ENCODE measurements at regions not wholly inside any gene's neighbourhood (a gene's known extent, or its start where the extent isn't known, plus 50 kb on each side); places are given as distances from the start of the nearest gene placed in this dataset.

- TF ChIP-seq CTCF (IDR thresholded peaks at IDR 0.05), result no peak
- intact Hi-C loops (cut with DNase I), result no loop called here
- no peak overlapping the region for H3K27ac ChIP-seq
- no peaks in the 10 kb centered on the region for H3K4me1 ChIP-seq
- ATAC-seq (no peak), DNase-seq (no peak)
- H3K36me3 ChIP-seq, result no peaks in the 10 kb centered on the region
- H3K27me3 ChIP-seq, result no peaks in the 10 kb centered on the region
- H3K9me3 ChIP-seq, result no peaks in the 10 kb centered on the region
- H3K4me3 ChIP-seq, result no peak overlapping the region
Measured at GRCh38 chr2:60652832-60653340, 99.4 kb upstream of the BCL11A start.

GRCh38 chr2:60657673-60658072 is 98.4 kb upstream of the PAPOLG start:
- Histone ChIP-seq H3K9me3 (no peaks in the 10 kb centered on the region), H3K36me3 (no peaks in the 10 kb centered on the region), H3K27me3 (no peaks in the 10 kb centered on the region), H3K27ac (no peak overlapping the region), H3K4me1 (no peaks in the 10 kb centered on the region), H3K4me3 (no peak overlapping the region)
- DNase-seq, result no peak
- intact Hi-C loops (cut with DNase I), result no loop called here
- no peak for ATAC-seq
- no peak for TF ChIP-seq CTCF (IDR thresholded peaks at IDR 0.05)

GRCh38 chr2:60659026-60659425 is 97.0 kb upstream of the PAPOLG start:
- Histone ChIP-seq H3K36me3 (no peaks in the 10 kb centered on the region), H3K9me3 (no peaks in the 10 kb centered on the region), H3K27me3 (no peaks in the 10 kb centered on the region), H3K27ac (no peak overlapping the region), H3K4me1 (no peaks in the 10 kb centered on the region), H3K4me3 (no peak overlapping the region)
- intact Hi-C loops (cut with DNase I), result no loop called here
- ATAC-seq (no peak), DNase-seq (no peak)
- no peak for TF ChIP-seq CTCF (IDR thresholded peaks at IDR 0.05)

GRCh38 chr2:60661073-60661738 is 94.9 kb upstream of the PAPOLG start:
- H3K27ac ChIP-seq, result no peak overlapping the region
- no peak overlapping the region for H3K4me3 ChIP-seq
- no peaks in the 10 kb centered on the region for H3K9me3 ChIP-seq
- no peaks in the 10 kb centered on the region for H3K36me3 ChIP-seq
- H3K27me3 ChIP-seq, result no peaks in the 10 kb centered on the region
- intact Hi-C loops (cut with DNase I), result no loop called here
- TF ChIP-seq CTCF (IDR thresholded peaks at IDR 0.05), result no peak
- DNase-seq (no peak), ATAC-seq (no peak)
- no peaks in the 10 kb centered on the region for H3K4me1 ChIP-seq

- DNase-seq (no peak), ATAC-seq (no peak)
- no peaks in the 10 kb centered on the region for H3K27me3 ChIP-seq
- TF ChIP-seq CTCF (IDR thresholded peaks at IDR 0.05), result no peak
- H3K9me3 ChIP-seq, result no peaks in the 10 kb centered on the region
- H3K27ac ChIP-seq, result no peak overlapping the region
- intact Hi-C loops (cut with DNase I), result no loop called here
- H3K4me1 ChIP-seq, result no peaks in the 10 kb centered on the region
- H3K36me3 ChIP-seq, result no peaks in the 10 kb centered on the region
- H3K4me3 ChIP-seq, result no peak overlapping the region
Measured at GRCh38 chr2:60662781-60663180, 93.3 kb upstream of the PAPOLG start.

GRCh38 chr2:60671966-60672365 is 84.1 kb upstream of the PAPOLG start:
- Histone ChIP-seq H3K9me3 (no peaks in the 10 kb centered on the region), H3K4me3 (no peak overlapping the region), H3K4me1 (no peaks in the 10 kb centered on the region), H3K27me3 (no peaks in the 10 kb centered on the region), H3K27ac (no peak overlapping the region), H3K36me3 (no peaks in the 10 kb centered on the region)
- no peak for ATAC-seq
- no peak for DNase-seq
- TF ChIP-seq CTCF (IDR thresholded peaks at IDR 0.05), result no peak
- intact Hi-C loops (cut with DNase I), result no loop called here

Measured in upper lobe of right lung (tissue), 1 donor.